PC-9 (cell line): ENCODE measurements at regions not wholly inside any gene's neighbourhood (a gene's known extent, or its start where the extent isn't known, plus 50 kb on each side); places are given as distances from the start of the nearest gene placed in this dataset.

Experiments used
- BruUV-seq: library from RNA; stranded (reverse); fragments of 400-500 nt; replicated peaks from 2 replicates; lab custom pipeline; 2021; lab: Mats Ljungman, UMichigan
- CTCF ChIA-PET: fragments of 300-600 bp; sonication (Branson Sonifier 250); formaldehyde crosslinking; loops from one replicate; lab custom pipeline; 2022; ENCODE audit warnings: antibody characterized with exemption; lab: Charles Lee
- POLR2A ChIA-PET: fragments of 300-600 bp; sonication (Branson Sonifier 250); formaldehyde crosslinking; loops from one replicate; lab custom pipeline; 2022; ENCODE audit warnings: antibody characterized with exemption; ENCODE audit not compliant: unreplicated experiment; lab: Charles Lee
- DNase-seq, 2 experiments: peaks; one replicate each; pipeline versions ENCODE4 v3.0.0 to v3.0.0-alpha.2; 2015 to 2022; ENCODE audit warnings: mixed read lengths in 1 of 2
- H2AFZ ChIP-seq: fragments of 200-600 bp; sonication (generic); 2 replicates; pipeline ENCODE4 v1.8.1; 2017; ENCODE audit warnings: antibody characterized with exemption
- H3F3A ChIP-seq: fragments of 200-600 bp; sonication (generic); 2 replicates; pipeline ENCODE4 v1.8.1; 2017; ENCODE audit warnings: antibody characterized with exemption, mild to moderate bottlenecking, low read depth; ENCODE audit not compliant: insufficient read depth
- H3K27ac ChIP-seq: fragments of 200-600 bp; sonication (generic); 2 replicates; pipeline ENCODE4 v1.6.1; 2016; ENCODE audit warnings: mixed run types
- H3K27me3 ChIP-seq: fragments of 200-600 bp; sonication (generic); 2 replicates; pipeline ENCODE4 v1.6.1; 2016; ENCODE audit warnings: low read depth, mixed run types; ENCODE audit not compliant: insufficient read depth
- H3K36me3 ChIP-seq: fragments of 200-600 bp; sonication (generic); 2 replicates; pipeline ENCODE4 v1.6.1; 2016; ENCODE audit warnings: low read depth, mixed run types
- H3K4me1 ChIP-seq: fragments of 200-600 bp; sonication (generic); replicated peaks from 2 replicates; pipeline ENCODE4 v1.6.1; 2016; ENCODE audit warnings: mixed run types; ENCODE audit not compliant: insufficient read depth
- H3K4me2 ChIP-seq: fragments of 200-600 bp; sonication (generic); 2 replicates; pipeline ENCODE4 v1.6.1; 2017; ENCODE audit warnings: mixed run types
- H3K4me3 ChIP-seq: fragments of 200-600 bp; sonication (generic); 2 replicates; pipeline ENCODE4 v1.6.1; 2016; ENCODE audit warnings: mixed run types
- H3K79me2 ChIP-seq: fragments of 200-600 bp; sonication (generic); 2 replicates; pipeline ENCODE4 v1.6.1; 2017; ENCODE audit warnings: low read depth, mixed run types
- H3K9me2 ChIP-seq: fragments of 200-600 bp; sonication (generic); 2 replicates; pipeline ENCODE4 v1.8.1; 2017; ENCODE audit warnings: mild to moderate bottlenecking; ENCODE audit not compliant: insufficient read depth
- H3K9me3 ChIP-seq: fragments of 200-600 bp; sonication (generic); 2 replicates; pipeline ENCODE4 v1.8.1; 2016; ENCODE audit warnings: low read depth; ENCODE audit not compliant: insufficient read depth
- H4K20me1 ChIP-seq: fragments of 200-600 bp; sonication (generic); 2 replicates; pipeline ENCODE4 v1.8.1; 2017; ENCODE audit not compliant: insufficient read depth
- CTCF ChIP-seq: fragments of 200-600 bp; sonication (generic); conservative IDR thresholded peaks from 2 replicates; pipeline ENCODE4 v1.6.1; 2017; ENCODE audit warnings: mixed run types, antibody characterized with exemption, mild to moderate bottlenecking, moderate library complexity
- EZH2 ChIP-seq: fragments of 200-600 bp; sonication (generic); IDR thresholded peaks from 2 replicates; pipeline ENCODE4 v1.8.0; 2017; ENCODE audit warnings: antibody characterized with exemption, low read depth
- intact Hi-C: fragments of 100-400 bp; cut with micrococcal nuclease; formaldehyde crosslinking; loops from one replicate; pipeline ENCODE4 v1.10.0; 2022; ENCODE audit not compliant: unreplicated experiment

DNA sequence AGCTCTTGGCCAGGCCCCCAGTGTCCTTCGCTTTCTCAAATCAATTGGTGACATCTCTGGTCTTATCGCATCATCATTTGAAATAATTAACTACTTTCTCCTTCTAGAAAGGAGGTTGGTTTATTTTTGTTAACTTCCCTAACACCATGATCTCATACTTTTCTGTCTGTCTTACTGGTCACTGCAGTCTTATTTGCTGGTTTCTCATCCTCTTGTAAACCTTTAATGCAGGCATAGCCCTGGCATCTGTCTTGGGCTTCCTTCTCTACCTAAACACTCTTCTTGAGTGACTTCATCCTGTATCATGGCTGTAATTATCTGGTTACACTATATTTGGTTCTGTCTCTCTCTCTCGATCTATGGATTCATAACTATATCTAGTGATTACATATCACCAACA is 152.8 kb downstream of the CYSLTR2 start:
- POLR2A ChIA-PET = no interaction called here
- no peak for TF ChIP-seq EZH2
- TF ChIP-seq CTCF = no peak
- H3K79me2 ChIP-seq = no peaks in the 10 kb centered on the region
- no TSS peak for BruUV-seq
- no peaks in the 10 kb centered on the region for H4K20me1 ChIP-seq
- 0 out of 2 replicates have a peak, but pooled peaks cover 3% of the 10 kb centered on the region for H3K27me3 ChIP-seq
- H3K9me3 ChIP-seq = no peaks in the 10 kb centered on the region
- CTCF ChIA-PET = no interaction called here
- H3K4me1 ChIP-seq = no peaks in the 10 kb centered on the region
- DNase-seq = no peak
- H3K4me3 ChIP-seq = no peak overlapping the region
- intact Hi-C loops = no loop called here
- H3K4me2 ChIP-seq = no peak overlapping the region
- no peaks in the 10 kb centered on the region for H3K36me3 ChIP-seq
- no peak overlapping the region for H2AFZ ChIP-seq
- H3K9me2 ChIP-seq = no peaks in the 10 kb centered on the region
- H3K27ac ChIP-seq = no peak overlapping the region
- H3F3A ChIP-seq = no peaks in the 10 kb centered on the region

- Histone ChIP-seq H3K4me3 (no peak overlapping the region), H4K20me1 (no peaks in the 10 kb centered on the region), H3K4me1 (no peaks in the 10 kb centered on the region), H3K9me3 (no peaks in the 10 kb centered on the region), H3K9me2 (no peaks in the 10 kb centered on the region; the same call in 1 of the 2 replicates), H3F3A (no peaks in the 10 kb centered on the region), H3K36me3 (no peaks in the 10 kb centered on the region), H2AFZ (no peak overlapping the region), H3K79me2 (no peaks in the 10 kb centered on the region), H3K27ac (no peak overlapping the region), H3K4me2 (no peak overlapping the region), H3K27me3 (no peaks in the 10 kb centered on the region)
- POLR2A ChIA-PET = no interaction called here
- no TSS peak for BruUV-seq
- CTCF ChIA-PET = no interaction called here
- intact Hi-C loops = no loop called here
- DNase-seq = no peak
- TF ChIP-seq EZH2 = no peak
- TF ChIP-seq CTCF = no peak
Observed at GRCh38 chr13:48808683-48809082, 155.0 kb downstream of the CYSLTR2 start.

GRCh38 chr13:48810013-48810412 is 156.3 kb downstream of the CYSLTR2 start:
- H3K4me2 ChIP-seq = no peak overlapping the region
- CTCF ChIA-PET = no interaction called here
- no peaks in the 10 kb centered on the region for H3K79me2 ChIP-seq
- intact Hi-C loops = no loop called here
- H3F3A ChIP-seq = no peaks in the 10 kb centered on the region
- H3K4me1 ChIP-seq = no peaks in the 10 kb centered on the region
- DNase-seq = no peak
- H3K36me3 ChIP-seq = no peaks in the 10 kb centered on the region
- no peaks in the 10 kb centered on the region; the same call in 1 of the 2 replicates for H3K9me2 ChIP-seq
- BruUV-seq = no TSS peak
- no peaks in the 10 kb centered on the region for H4K20me1 ChIP-seq
- no peak overlapping the region for H3K4me3 ChIP-seq
- H3K27ac ChIP-seq = no peak overlapping the region
- H3K27me3 ChIP-seq = no peaks in the 10 kb centered on the region
- H2AFZ ChIP-seq = no peak overlapping the region
- POLR2A ChIA-PET = interaction anchor here (0.5 kb wide), 1 partner anchor 1187 kb away, joined by 4 read pairs; no protein-coding TSS in a partner anchor
- TF ChIP-seq CTCF (no peak), EZH2 (no peak)
- H3K9me3 ChIP-seq = no peaks in the 10 kb centered on the region
